Mesothelial cell of epicardium (in vitro differentiated cells): ENCODE measurements at regions not wholly inside any gene's neighbourhood (a gene's known extent, or its start where the extent isn't known, plus 50 kb on each side); places are given as distances from the start of the nearest gene placed in this dataset.

Experiments
- DNase-seq, 2 experiments: peaks; one replicate each; pipeline ENCODE4 v3.0.0; 2021; ENCODE audit warnings: low spot score in 2 of 2; ENCODE audit not compliant: unreplicated experiment in 2 of 2
- H3K27ac Mint-ChIP-seq: 2 replicates; pipeline ENCODE4 v1.8.0; 2021; ENCODE audit warnings: mixed read lengths
- H3K27me3 Mint-ChIP-seq: 2 replicates; pipeline ENCODE4 v1.8.0; 2021; ENCODE audit warnings: low read depth, mixed read lengths
- H3K36me3 Mint-ChIP-seq: 2 replicates; pipeline ENCODE4 v1.8.0; 2021; ENCODE audit warnings: mixed read lengths
- H3K4me1 Mint-ChIP-seq: 2 replicates; pipeline ENCODE4 v1.8.0; 2021; ENCODE audit warnings: mixed read lengths
- H3K4me3 Mint-ChIP-seq: 2 replicates; pipeline ENCODE4 v1.8.0; 2021; ENCODE audit warnings: mild to moderate bottlenecking, moderate library complexity, mixed read lengths
- H3K9me3 Mint-ChIP-seq: 2 replicates; pipeline ENCODE4 v1.8.0; 2021; ENCODE audit warnings: mixed read lengths
- TF ChIP-seq, protein P1 (sequence below): fragments of 200-600 bp; sonication (generic); IDR thresholded peaks from one replicate; pipeline ENCODE4 v1.5.0; 2021; ENCODE audit warnings: antibody characterized with exemption; ENCODE audit not compliant: unreplicated experiment

DNA sequence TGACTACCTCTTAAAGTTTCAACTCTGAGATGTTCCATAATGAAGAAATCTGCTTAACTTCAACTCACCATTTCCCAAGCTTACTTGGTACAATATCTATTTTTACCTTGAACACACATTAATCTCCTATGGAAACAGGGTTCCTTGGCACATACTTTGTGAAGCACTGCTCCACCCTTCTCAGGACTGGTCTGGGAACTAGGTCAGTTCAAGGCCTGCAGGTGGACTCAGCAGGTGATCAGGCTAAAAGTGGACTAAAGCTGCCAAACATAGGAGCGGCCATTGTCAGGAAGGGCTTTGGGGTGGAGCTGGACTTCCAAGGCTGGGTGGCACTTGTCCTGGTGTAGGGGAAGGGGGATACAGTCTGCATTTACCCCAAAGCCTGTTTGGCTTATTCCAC lies 202.3 kb downstream of the NUAK1 start:
- Mint-ChIP-seq H3K9me3 (no peaks in the 10 kb centered on the region), H3K36me3 (no peaks in the 10 kb centered on the region), H3K27ac (no peak overlapping the region), H3K4me1 (peaks cover 36% of the 10 kb centered on the region), H3K27me3 (no peaks in the 10 kb centered on the region), H3K4me3 (no peak overlapping the region)
- DNase-seq, result no peak
- TF ChIP-seq, protein P1, sequence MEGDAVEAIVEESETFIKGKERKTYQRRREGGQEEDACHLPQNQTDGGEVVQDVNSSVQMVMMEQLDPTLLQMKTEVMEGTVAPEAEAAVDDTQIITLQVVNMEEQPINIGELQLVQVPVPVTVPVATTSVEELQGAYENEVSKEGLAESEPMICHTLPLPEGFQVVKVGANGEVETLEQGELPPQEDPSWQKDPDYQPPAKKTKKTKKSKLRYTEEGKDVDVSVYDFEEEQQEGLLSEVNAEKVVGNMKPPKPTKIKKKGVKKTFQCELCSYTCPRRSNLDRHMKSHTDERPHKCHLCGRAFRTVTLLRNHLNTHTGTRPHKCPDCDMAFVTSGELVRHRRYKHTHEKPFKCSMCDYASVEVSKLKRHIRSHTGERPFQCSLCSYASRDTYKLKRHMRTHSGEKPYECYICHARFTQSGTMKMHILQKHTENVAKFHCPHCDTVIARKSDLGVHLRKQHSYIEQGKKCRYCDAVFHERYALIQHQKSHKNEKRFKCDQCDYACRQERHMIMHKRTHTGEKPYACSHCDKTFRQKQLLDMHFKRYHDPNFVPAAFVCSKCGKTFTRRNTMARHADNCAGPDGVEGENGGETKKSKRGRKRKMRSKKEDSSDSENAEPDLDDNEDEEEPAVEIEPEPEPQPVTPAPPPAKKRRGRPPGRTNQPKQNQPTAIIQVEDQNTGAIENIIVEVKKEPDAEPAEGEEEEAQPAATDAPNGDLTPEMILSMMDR, result no peak

DNA sequence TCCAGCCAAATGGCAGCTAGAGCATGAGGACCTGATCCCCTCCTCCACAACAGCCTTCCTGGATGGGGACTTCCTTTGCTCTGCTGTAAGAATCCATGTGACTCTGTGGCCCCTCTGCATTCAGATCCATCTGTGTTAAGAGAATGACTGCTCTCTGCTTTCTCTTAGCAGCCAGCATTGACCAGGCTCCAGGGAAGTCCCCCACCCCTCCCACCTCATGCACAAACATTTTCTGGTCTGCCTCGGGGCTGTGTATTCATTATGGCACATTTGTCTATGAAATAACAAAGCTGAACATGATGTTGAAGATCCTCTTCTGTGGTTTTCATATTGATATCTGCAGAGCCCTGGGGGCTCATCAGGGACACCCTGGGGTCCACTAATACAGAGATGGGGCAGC lies 201.7 kb downstream of the NUAK1 start:
- peaks cover 31% of the 10 kb centered on the region for H3K4me1 Mint-ChIP-seq
- no peak overlapping the region for H3K4me3 Mint-ChIP-seq
- H3K36me3 Mint-ChIP-seq, result no peaks in the 10 kb centered on the region
- TF ChIP-seq, protein P1, result no peak
- no peak overlapping the region for H3K27ac Mint-ChIP-seq
- no peaks in the 10 kb centered on the region for H3K9me3 Mint-ChIP-seq
- no peak for DNase-seq
- no peaks in the 10 kb centered on the region for H3K27me3 Mint-ChIP-seq

- H3K27me3 Mint-ChIP-seq, result no peaks in the 10 kb centered on the region
- H3K36me3 Mint-ChIP-seq, result no peaks in the 10 kb centered on the region
- TF ChIP-seq, protein P1, result no peak
- H3K27ac Mint-ChIP-seq, result no peak overlapping the region
- no peak overlapping the region for H3K4me3 Mint-ChIP-seq
- H3K4me1 Mint-ChIP-seq, result peaks cover 22% of the 10 kb centered on the region
- H3K9me3 Mint-ChIP-seq, result peaks cover 7% of the 10 kb centered on the region
- DNase-seq, result no peak
Measured at GRCh38 chr12:105939181-105939721, 199.5 kb downstream of the NUAK1 start.

GRCh38 chr12:105942281-105942680 lies 196.5 kb downstream of the NUAK1 start:
- Mint-ChIP-seq H3K4me1 (peaks cover 14% of the 10 kb centered on the region), H3K27ac (no peak overlapping the region), H3K36me3 (no peaks in the 10 kb centered on the region), H3K27me3 (no peaks in the 10 kb centered on the region), H3K4me3 (no peak overlapping the region), H3K9me3 (peaks cover 7% of the 10 kb centered on the region)
- TF ChIP-seq, protein P1, result no peak
- DNase-seq, result no peak

GRCh38 chr12:105943525-105943924 lies 195.2 kb downstream of the NUAK1 start:
- Mint-ChIP-seq H3K4me3 (no peak overlapping the region), H3K27ac (no peak overlapping the region), H3K36me3 (no peaks in the 10 kb centered on the region), H3K4me1 (peaks cover 14% of the 10 kb centered on the region), H3K27me3 (no peaks in the 10 kb centered on the region), H3K9me3 (peaks cover 7% of the 10 kb centered on the region)
- no peak for DNase-seq
- TF ChIP-seq, protein P1, result no peak

DNA sequence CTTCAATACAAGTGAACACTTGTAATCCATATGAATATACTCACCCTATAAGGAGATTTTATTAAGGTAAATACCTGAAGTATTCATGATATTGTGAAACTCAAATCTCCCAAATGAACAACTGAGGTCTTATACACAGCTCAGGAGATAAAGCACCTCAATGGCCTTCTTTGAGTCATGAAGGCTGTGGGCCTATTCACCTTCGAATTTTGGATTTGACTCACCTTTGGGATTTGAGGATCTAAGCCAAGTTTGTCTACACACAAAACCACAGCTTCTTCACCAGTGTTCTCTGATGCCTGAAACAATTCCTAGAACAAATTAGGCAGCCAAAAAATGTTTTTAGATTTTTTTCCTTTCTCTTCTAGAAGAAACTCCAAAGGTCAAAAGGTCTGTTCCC lies 194.1 kb downstream of the NUAK1 start:
- DNase-seq, result no peak
- no peak overlapping the region for H3K27ac Mint-ChIP-seq
- H3K36me3 Mint-ChIP-seq, result no peaks in the 10 kb centered on the region
- no peak overlapping the region for H3K4me3 Mint-ChIP-seq
- no peaks in the 10 kb centered on the region for H3K27me3 Mint-ChIP-seq
- H3K4me1 Mint-ChIP-seq, result peaks cover 12% of the 10 kb centered on the region
- TF ChIP-seq, protein P1, result no peak
- H3K9me3 Mint-ChIP-seq, result peaks cover 12% of the 10 kb centered on the region
